Testis (tissue), 2 donors: ENCODE measurements at regions not wholly inside any gene's neighbourhood (a gene's known extent, or its start where the extent isn't known, plus 50 kb on each side); places are given as distances from the start of the nearest gene placed in this dataset.

Experiments used
- POLR2A ChIP-seq: fragments of 450-650 bp; IDR thresholded peaks from one replicate; pipeline ENCODE4 v1.6.1; 2017; ENCODE audit warnings: antibody characterized with exemption, mild to moderate bottlenecking, moderate library complexity
- TF ChIP-seq, protein P1 (sequence below), 3 experiments: fragments of 450-650 bp in 2 of 3; fragments of 200-600 bp in 1 of 3; sonication (generic) in 1 of 3; IDR thresholded peaks; one replicate each; pipeline ENCODE4 v1.5.1; 2016 to 2019; ENCODE audit warnings: antibody characterized with exemption in 3 of 3, mild to moderate bottlenecking in 2 of 3, moderate library complexity in 1 of 3

DNA sequence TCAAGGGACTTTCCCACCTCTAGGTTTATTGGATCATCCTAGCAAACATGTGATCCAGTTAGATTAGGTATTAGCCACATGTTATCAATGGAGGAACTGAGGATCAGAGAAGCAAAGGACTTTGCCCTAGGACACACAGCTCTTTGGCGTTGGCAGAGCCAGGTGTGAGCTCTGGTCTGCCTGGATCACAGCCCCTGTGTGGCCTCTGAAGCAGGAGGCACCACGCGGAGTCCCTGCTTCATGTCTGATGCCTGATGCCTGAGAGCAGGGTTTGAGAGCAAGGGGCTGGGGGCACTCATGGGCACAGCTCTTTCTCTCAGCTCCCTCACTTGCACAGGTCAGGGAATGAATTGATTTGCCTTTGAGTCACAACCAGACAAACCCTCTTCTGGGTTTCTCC lies 64.7 kb upstream of the CTBP2 start:
- TF ChIP-seq, protein P1, sequence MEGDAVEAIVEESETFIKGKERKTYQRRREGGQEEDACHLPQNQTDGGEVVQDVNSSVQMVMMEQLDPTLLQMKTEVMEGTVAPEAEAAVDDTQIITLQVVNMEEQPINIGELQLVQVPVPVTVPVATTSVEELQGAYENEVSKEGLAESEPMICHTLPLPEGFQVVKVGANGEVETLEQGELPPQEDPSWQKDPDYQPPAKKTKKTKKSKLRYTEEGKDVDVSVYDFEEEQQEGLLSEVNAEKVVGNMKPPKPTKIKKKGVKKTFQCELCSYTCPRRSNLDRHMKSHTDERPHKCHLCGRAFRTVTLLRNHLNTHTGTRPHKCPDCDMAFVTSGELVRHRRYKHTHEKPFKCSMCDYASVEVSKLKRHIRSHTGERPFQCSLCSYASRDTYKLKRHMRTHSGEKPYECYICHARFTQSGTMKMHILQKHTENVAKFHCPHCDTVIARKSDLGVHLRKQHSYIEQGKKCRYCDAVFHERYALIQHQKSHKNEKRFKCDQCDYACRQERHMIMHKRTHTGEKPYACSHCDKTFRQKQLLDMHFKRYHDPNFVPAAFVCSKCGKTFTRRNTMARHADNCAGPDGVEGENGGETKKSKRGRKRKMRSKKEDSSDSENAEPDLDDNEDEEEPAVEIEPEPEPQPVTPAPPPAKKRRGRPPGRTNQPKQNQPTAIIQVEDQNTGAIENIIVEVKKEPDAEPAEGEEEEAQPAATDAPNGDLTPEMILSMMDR (IDR thresholded peaks at IDR 0.05): no peak
- no peak for TF ChIP-seq POLR2A
